OCI-LY7 (cell line): ENCODE measurements at regions not wholly inside any gene's neighbourhood (a gene's known extent, or its start where the extent isn't known, plus 50 kb on each side); places are given as distances from the start of the nearest gene placed in this dataset.

Experiments used
- BruUV-seq: library from RNA; stranded (reverse); fragments of 400-500 nt; replicated peaks from 2 replicates; lab custom pipeline; 2021; lab: Mats Ljungman, UMichigan
- CTCF ChIA-PET: fragments of 300-600 bp; sonication (Branson Sonifier 250); formaldehyde crosslinking; loops from one replicate; lab custom pipeline; 2022; ENCODE audit warnings: antibody characterized with exemption; ENCODE audit not compliant: unreplicated experiment; lab: Charles Lee
- POLR2A ChIA-PET: fragments of 300-600 bp; sonication (Branson Sonifier 250); formaldehyde crosslinking; loops from one replicate; lab custom pipeline; 2022; ENCODE audit warnings: antibody characterized with exemption; lab: Charles Lee
- DNase-seq: peaks from one replicate; pipeline ENCODE4 v3.0.0-alpha.2; 2015; ENCODE audit warnings: low spot score
- H2AFZ ChIP-seq: fragments of 200-600 bp; sonication (generic), shearing (Covaris generic); 2 replicates; pipeline ENCODE4 v1.6.1; 2014; ENCODE audit warnings: mild to moderate bottlenecking, antibody characterized with exemption, low read length, moderate library complexity
- H3K27ac ChIP-seq: fragments of 200-600 bp; sonication (generic); 2 replicates; pipeline ENCODE4 v1.5.1; 2014; ENCODE audit warnings: mixed run types, low read depth, mild to moderate bottlenecking, moderate library complexity, low read length, inconsistent platforms; ENCODE audit not compliant: poor library complexity, severe bottlenecking
- H3K36me3 ChIP-seq: fragments of 200-600 bp; sonication (generic); 2 replicates; pipeline ENCODE4 v1.6.1; 2014; ENCODE audit warnings: mild to moderate bottlenecking, antibody characterized with exemption, low read length, moderate library complexity, mixed read lengths; ENCODE audit not compliant: insufficient read depth
- H3K4me1 ChIP-seq: fragments of 200-600 bp; sonication (generic); 2 replicates; pipeline ENCODE4 v1.5.1; 2014; ENCODE audit warnings: mild to moderate bottlenecking, low read length; ENCODE audit not compliant: insufficient read depth, poor library complexity, severe bottlenecking
- H3K4me2 ChIP-seq: fragments of 200-600 bp; sonication (generic); 2 replicates; pipeline ENCODE4 v1.6.1; 2014; ENCODE audit warnings: mild to moderate bottlenecking, low read length
- H3K4me3 ChIP-seq: fragments of 200-600 bp; sonication (generic); 2 replicates; pipeline ENCODE4 v1.5.1; 2014; ENCODE audit warnings: mild to moderate bottlenecking, low read depth, low read length; ENCODE audit not compliant: poor library complexity, severe bottlenecking
- H3K79me2 ChIP-seq: fragments of 200-600 bp; sonication (generic); 2 replicates; pipeline ENCODE4 v1.6.1; 2016; ENCODE audit warnings: low read depth, mild to moderate bottlenecking, low read length, moderate library complexity, mixed read lengths; ENCODE audit not compliant: insufficient read depth
- H3K9me2 ChIP-seq: fragments of 200-600 bp; sonication (generic); 2 replicates; pipeline ENCODE4 v1.6.1; 2016; ENCODE audit warnings: mild to moderate bottlenecking, low read length, mixed read lengths; ENCODE audit not compliant: insufficient read depth
- H3K9me3 ChIP-seq: fragments of 200-600 bp; sonication (generic); 2 replicates; pipeline ENCODE4 v1.6.1; 2014; ENCODE audit warnings: mild to moderate bottlenecking, mixed run types, low read length, mixed read lengths
- H4K20me1 ChIP-seq: fragments of 200-600 bp; sonication (generic); 2 replicates; pipeline ENCODE4 v1.6.1; 2014; ENCODE audit warnings: mild to moderate bottlenecking, antibody characterized with exemption, low read length, moderate library complexity, mixed read lengths; ENCODE audit not compliant: insufficient read depth
- EZH2phosphoT487 ChIP-seq: fragments of 200-600 bp; sonication (generic); IDR thresholded peaks from 2 replicates; pipeline ENCODE4 v1.6.1; 2018; ENCODE audit warnings: low read depth, borderline replicate concordance, mild to moderate bottlenecking, mixed run types, antibody characterized with exemption, low read length, moderate library complexity, mixed read lengths
- intact Hi-C: fragments of 100-400 bp; cut with micrococcal nuclease; formaldehyde crosslinking; loops from one replicate; pipeline ENCODE4 v1.10.0; 2022; ENCODE audit not compliant: unreplicated experiment
- TF ChIP-seq, protein P1 (sequence below): fragments of 200-600 bp; sonication (generic); conservative IDR thresholded peaks from 2 replicates; pipeline ENCODE4 v1.5.1; 2014; ENCODE audit warnings: mild to moderate bottlenecking, antibody characterized with exemption, low read length, moderate library complexity, mixed read lengths

DNA sequence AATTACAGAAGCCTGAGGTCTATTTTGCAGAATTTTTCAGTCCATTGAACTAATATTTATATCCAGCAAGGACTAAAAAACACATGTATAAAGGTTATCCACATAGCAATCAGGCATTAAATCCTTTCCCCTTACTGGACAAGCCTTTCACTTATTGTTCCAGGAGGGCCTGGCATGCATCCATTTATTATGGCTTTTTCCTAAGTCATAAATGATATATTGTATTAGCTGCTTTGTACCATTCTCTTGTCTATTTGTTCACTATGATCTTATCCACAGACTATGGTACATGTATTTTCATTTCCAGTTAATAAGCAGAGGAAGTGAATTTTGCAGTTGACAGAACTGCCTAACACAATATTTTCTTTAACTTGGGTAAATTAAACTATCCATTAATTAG lies 105.4 kb upstream of the ANK2 start:
- no peak overlapping the region for H3K27ac ChIP-seq
- no peaks in the 10 kb centered on the region for H3K4me1 ChIP-seq
- TF ChIP-seq, protein P1, sequence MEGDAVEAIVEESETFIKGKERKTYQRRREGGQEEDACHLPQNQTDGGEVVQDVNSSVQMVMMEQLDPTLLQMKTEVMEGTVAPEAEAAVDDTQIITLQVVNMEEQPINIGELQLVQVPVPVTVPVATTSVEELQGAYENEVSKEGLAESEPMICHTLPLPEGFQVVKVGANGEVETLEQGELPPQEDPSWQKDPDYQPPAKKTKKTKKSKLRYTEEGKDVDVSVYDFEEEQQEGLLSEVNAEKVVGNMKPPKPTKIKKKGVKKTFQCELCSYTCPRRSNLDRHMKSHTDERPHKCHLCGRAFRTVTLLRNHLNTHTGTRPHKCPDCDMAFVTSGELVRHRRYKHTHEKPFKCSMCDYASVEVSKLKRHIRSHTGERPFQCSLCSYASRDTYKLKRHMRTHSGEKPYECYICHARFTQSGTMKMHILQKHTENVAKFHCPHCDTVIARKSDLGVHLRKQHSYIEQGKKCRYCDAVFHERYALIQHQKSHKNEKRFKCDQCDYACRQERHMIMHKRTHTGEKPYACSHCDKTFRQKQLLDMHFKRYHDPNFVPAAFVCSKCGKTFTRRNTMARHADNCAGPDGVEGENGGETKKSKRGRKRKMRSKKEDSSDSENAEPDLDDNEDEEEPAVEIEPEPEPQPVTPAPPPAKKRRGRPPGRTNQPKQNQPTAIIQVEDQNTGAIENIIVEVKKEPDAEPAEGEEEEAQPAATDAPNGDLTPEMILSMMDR = no peak
- no peak overlapping the region for H3K4me3 ChIP-seq
- no peaks in the 10 kb centered on the region for H4K20me1 ChIP-seq
- no peaks in the 10 kb centered on the region for H3K36me3 ChIP-seq
- intact Hi-C loops = no loop called here
- no peak overlapping the region for H2AFZ ChIP-seq
- no peak overlapping the region for H3K4me2 ChIP-seq
- no TSS peak for BruUV-seq
- ChIA-PET POLR2A (interaction anchor here (0.5 kb wide), 1 partner anchor 233 kb away, joined by 3 read pairs; no protein-coding TSS in a partner anchor), CTCF (no interaction called here)
- H3K9me2 ChIP-seq = no peaks in the 10 kb centered on the region
- H3K9me3 ChIP-seq = no peaks in the 10 kb centered on the region
- H3K79me2 ChIP-seq = no peaks in the 10 kb centered on the region
- DNase-seq = no peak

DNA sequence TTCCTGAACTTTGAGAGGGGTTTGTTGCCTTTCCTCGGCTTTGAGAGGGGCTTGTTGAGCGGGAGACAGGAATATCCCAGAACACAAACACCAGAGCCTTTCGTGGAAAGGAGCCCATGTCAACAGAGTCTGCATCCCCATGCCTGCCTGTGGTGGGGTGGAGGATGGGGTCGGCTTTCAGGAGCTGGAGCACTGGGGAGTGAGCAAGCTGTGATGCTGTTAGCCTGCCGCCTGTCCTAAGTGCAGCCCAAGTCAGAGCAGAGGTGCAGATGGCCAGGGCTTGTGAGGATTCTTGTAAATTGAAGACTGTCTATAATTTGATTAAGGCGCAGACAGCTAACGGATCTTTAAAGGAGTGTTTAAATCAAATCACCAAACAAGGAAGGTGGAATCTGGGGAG lies 103.3 kb upstream of the ANK2 start:
- Histone ChIP-seq H3K9me3 (no peaks in the 10 kb centered on the region), H3K4me1 (no peaks in the 10 kb centered on the region), H3K4me2 (no peak overlapping the region), H3K4me3 (no peak overlapping the region), H3K79me2 (no peaks in the 10 kb centered on the region), H3K36me3 (no peaks in the 10 kb centered on the region), H3K27ac (no peak overlapping the region), H2AFZ (no peak overlapping the region), H3K9me2 (no peaks in the 10 kb centered on the region), H4K20me1 (no peaks in the 10 kb centered on the region)
- ChIA-PET CTCF (no interaction called here), POLR2A (interaction anchor here (0.5 kb wide), 1 partner anchor 135 kb away, joined by 4 read pairs; no protein-coding TSS in a partner anchor)
- DNase-seq = no peak
- BruUV-seq = no TSS peak
- TF ChIP-seq, protein P1 = no peak
- TF ChIP-seq EZH2phosphoT487 = no peak
- intact Hi-C loops = no loop called here

DNA sequence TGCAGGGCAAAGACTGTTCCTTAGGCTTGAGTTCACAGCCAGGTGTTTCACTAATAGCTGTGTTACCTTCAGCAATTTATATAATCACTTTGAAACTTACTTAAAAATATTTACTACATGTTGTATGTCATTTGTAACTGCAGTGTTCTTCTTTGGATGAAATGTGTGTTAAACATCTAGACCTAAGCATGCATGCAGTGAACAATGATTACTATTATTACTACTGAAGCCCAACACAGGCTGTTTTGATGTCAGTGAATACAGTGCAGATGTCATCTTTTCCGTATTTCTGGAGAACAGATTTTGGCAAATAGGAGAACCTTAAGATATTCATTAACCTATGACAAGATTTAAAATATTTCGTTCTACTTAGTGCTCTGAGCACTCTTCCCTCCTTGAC lies 101.8 kb upstream of the ANK2 start:
- ChIA-PET POLR2A (interaction anchor here (0.6 kb wide), 1 partner anchor 269 kb away, joined by 3 read pairs; no protein-coding TSS in a partner anchor), CTCF (no interaction called here)
- no peaks in the 10 kb centered on the region for H3K9me3 ChIP-seq
- H3K9me2 ChIP-seq = no peaks in the 10 kb centered on the region
- BruUV-seq = no TSS peak
- intact Hi-C loops = no loop called here
- DNase-seq = no peak
- no peak overlapping the region for H3K4me3 ChIP-seq
- H4K20me1 ChIP-seq = no peaks in the 10 kb centered on the region
- no peaks in the 10 kb centered on the region for H3K79me2 ChIP-seq
- no peak overlapping the region for H3K27ac ChIP-seq
- no peak overlapping the region for H2AFZ ChIP-seq
- no peaks in the 10 kb centered on the region for H3K36me3 ChIP-seq
- no peak overlapping the region for H3K4me2 ChIP-seq
- TF ChIP-seq, protein P1 = no peak
- no peak for TF ChIP-seq EZH2phosphoT487
- H3K4me1 ChIP-seq = no peaks in the 10 kb centered on the region
